Activated CD4-positive, CD25-positive, alpha-beta regulatory T cell treated with anti-CD3 and anti-CD28 coated beads, Interleukin-2, amount 50 U/mL, for 72 hours (primary cell): ENCODE measurements at regions not wholly inside any gene's neighbourhood (a gene's known extent, or its start where the extent isn't known, plus 50 kb on each side); places are given as distances from the start of the nearest gene placed in this dataset.
"Not testable (repeated sequence)": the region's sequence is repeated elsewhere in the genome, so short reads cannot be mapped to it uniquely, and the experiment has no call there.

ENCODE experiments used
- DNase-seq: peaks from one replicate; pipeline ENCODE4 v3.0.0; 2021

- no peak for DNase-seq
These were observed 123.3 kb downstream of the ARL4C start for GRCh38 chr2:234373481-234374149.

- DNase-seq, result no peak
These were observed 123.8 kb downstream of the ARL4C start for GRCh38 chr2:234373060-234373459.

DNA sequence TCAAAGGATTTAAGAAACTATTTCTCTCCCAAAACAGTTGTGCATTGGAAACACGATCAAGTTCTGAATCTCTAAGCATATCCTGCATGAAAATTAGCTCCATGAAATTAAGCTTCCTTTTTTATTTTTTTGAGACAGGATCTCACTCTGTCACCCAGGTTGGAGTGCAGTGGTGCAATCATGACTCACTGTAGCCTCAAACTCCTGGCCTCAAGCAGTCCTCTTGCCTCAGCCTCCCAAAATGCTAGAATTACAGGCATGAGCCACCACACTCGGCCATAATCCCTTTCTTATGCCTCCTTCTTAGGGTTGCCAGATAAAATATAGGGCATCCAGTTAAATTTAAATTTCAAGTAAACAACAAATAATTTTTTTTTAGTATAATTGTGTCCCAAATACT is 124.4 kb downstream of the ARL4C start:
- DNase-seq, result no peak

GRCh38 chr2:234368861-234369261 is 128.0 kb downstream of the ARL4C start:
- no peak for DNase-seq

GRCh38 chr2:234366891-234367290 is 130.0 kb downstream of the ARL4C start:
- no peak for DNase-seq

GRCh38 chr2:234364661-234365060 is 132.2 kb downstream of the ARL4C start:
- DNase-seq, result no peak

DNA sequence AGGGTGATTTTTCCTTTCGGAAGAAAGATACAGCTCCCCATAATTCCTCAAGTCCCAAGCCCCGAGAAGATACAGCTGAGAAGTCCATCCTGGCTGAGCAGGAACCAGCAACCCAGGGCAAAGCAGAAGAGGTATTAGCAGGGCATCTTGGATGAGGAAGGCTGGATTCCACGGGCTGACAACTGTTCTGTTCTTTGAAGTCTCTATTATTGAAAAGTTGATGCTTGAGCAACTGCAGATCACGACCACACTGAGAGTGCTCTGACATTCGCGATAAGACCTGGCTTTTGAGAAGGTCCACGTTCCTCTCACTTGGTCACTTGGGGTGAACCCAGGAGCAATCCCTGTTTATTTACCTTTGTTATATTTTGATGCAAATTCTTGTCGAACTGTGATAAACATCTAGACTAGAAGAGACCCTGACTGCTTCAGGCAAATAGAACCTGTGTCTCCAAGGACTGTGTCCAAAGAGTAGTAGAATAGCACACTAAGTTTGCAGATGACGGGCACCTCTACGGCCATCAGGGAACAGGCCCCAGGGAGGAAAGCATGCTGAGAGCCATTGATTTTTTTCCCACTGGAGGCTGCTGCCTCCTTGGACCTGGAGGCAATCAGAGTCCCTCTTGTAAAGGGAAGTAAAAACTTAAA is 133.1 kb downstream of the ARL4C start:
- DNase-seq, result no peak

- no peak for DNase-seq
These were observed 133.8 kb downstream of the ARL4C start for GRCh38 chr2:234363011-234363487.

DNA sequence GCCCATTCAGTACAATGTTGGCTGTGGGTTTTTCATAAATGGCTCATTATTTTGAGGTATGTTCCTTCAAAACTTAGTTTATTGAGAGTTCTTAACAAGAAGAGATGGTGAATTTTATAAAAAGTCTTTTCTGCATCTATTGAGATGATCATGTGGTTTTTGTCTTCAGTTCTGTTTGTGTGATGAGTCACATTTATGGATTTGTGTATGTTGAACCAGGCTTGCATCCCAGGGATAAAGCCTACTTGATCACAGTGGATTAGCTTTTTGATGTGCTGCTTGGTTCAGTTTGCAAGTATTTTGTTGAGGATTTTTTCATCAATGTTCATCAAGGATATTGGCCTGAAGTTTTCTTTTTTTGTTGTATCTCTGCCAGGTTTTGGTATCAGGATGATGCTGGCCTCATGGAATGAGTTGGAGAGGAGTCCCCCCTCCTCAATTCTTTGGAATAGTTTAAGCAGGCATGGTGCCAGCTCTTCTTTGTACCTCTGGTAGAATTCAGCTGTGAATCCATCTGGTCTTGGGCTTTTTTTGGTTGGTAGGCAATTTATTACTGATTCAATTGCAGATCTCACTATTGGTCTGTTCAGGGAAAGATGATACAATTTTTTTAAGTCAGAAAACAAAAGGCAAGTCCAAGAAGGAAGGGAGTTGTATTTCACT is 136.4 kb downstream of the ARL4C start:
- not testable (repeated sequence) for DNase-seq

GRCh38 chr2:234357666-234358065 is 139.2 kb downstream of the ARL4C start:
- DNase-seq, result no peak

DNA sequence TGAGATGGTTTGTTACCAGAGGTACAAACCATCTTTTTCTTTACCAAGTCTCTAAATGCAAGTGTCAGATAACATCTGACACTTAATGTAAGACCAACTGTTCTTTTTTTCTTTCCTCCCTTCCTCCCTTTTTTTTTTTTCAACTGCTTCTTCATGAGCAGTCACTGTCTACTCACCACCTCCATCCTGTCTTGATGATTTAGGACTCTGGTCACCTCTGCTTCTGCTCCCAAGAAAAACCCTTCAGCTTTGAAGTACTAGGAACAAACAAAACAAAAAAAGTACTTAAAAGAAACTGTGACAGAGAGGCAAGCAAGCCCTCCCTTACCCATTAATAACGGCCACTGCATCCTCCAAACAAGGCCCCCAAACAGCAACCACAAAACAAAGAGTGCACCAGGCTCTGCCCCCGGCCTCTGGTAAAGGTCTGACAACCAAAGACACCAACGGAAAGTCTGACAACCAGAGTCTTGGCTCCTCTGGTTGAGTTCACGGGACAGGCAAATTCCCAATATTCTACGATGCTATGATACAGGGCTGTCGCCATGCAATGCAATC is 141.0 kb downstream of the ARL4C start:
- no peak for DNase-seq

- DNase-seq, result no peak
These were observed 141.7 kb downstream of the ARL4C start for GRCh38 chr2:234355021-234355720.

DNA sequence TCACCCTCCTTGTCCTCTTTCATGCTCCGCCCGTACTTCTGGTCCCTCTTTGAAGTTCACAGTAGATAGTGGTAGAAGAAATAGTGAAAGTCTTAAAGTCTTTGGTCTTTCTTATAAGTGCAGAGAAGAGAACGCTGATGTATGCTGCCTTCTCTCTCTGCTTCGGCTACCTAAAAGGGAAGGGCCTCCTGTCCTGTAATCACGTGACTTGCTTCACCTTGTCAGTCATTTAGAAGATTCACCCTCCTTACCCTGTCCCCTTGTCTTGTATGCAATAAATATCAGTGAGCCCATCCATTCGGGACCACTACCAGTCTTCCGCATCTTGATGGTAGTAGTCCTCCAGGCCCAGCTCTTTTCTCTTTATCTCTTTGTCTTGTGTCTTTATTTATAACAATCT is 144.6 kb downstream of the ARL4C start:
- no peak for DNase-seq

- not testable (repeated sequence) for DNase-seq
These were observed 145.0 kb downstream of the ARL4C start for GRCh38 chr2:234351866-234352265.

GRCh38 chr2:234348081-234348480 is 148.8 kb downstream of the ARL4C start:
- DNase-seq, result no peak

- DNase-seq, result no peak
These were observed 151.0 kb downstream of the ARL4C start for GRCh38 chr2:234345921-234346320.

DNA sequence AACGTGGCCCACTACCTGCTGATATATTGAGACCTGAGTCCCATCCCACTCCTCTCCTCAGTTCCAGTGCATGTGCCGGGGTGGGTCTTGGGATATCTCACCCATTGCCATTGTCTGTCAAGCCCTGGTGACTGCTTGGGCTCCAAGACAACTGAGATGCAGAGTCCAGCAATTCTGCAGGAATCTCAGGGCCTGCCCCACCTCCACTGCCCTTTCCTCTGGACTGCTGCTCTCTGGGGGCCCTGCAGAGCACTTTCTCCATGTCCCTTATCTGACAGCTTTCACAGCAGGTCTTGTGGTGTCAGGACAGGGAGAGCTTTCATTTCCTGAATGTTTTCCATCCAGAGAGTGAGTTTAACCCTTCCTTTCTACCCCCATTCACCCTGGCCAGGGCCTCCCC is 152.9 kb downstream of the ARL4C start:
- DNase-seq, result no peak

GRCh38 chr2:234343372-234343771 is 153.5 kb downstream of the ARL4C start:
- DNase-seq, result no peak

- no peak for DNase-seq
These were observed 155.4 kb downstream of the ARL4C start for GRCh38 chr2:234341306-234341985.

DNA sequence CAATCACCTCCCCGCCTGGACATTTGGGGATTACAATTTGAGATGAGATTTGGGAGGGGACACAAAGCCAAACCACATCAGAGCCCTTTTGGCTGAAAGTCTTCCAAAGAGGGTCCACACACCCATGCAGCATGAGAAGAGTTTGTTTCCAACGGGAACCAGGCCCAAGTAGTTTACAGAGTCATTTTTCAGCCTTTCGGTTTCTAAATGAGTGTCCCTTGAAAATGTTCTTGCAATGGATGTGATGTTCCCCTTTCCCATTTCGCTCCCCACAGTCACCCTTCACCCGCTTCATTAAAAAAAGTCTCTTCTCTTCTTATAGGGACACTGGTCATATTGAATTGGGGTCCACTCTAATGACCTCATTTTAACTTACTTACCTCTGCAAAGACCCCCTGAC is 157.4 kb downstream of the ARL4C start:
- no peak for DNase-seq

- DNase-seq, result no peak
These were observed 157.9 kb downstream of the ARL4C start for GRCh38 chr2:234339011-234339410.

GRCh38 chr2:234335661-234336228 is 161.1 kb downstream of the ARL4C start:
- DNase-seq, result no peak
